Ovary (tissue), 3 donors: ENCODE measurements at regions not wholly inside any gene's neighbourhood (a gene's known extent, or its start where the extent isn't known, plus 50 kb on each side); places are given as distances from the start of the nearest gene placed in this dataset.

ENCODE experiments used
- EP300 ChIP-seq: sonication (generic); formaldehyde crosslinking; IDR thresholded peaks from one replicate; pipeline ENCODE4 v1.6.1; 2017; ENCODE audit warnings: antibody characterized with exemption
- POLR2A ChIP-seq: fragments of 450-650 bp; IDR thresholded peaks from one replicate; pipeline ENCODE4 v1.6.1; 2017; ENCODE audit warnings: antibody characterized with exemption, mild to moderate bottlenecking, moderate library complexity
- TF ChIP-seq, protein P1 (sequence below), 3 donors: fragments of 450-650 bp in 2 of 3; fragments of 200-600 bp in 1 of 3; IDR thresholded peaks; one replicate each; pipeline versions ENCODE4 v1.5.1 to v1.8.0; 2016 to 2022; ENCODE audit warnings: antibody characterized with exemption in 3 of 3, mild to moderate bottlenecking in 1 of 3
- donor health status: DM: no; HTN: no; CAD: no.

DNA sequence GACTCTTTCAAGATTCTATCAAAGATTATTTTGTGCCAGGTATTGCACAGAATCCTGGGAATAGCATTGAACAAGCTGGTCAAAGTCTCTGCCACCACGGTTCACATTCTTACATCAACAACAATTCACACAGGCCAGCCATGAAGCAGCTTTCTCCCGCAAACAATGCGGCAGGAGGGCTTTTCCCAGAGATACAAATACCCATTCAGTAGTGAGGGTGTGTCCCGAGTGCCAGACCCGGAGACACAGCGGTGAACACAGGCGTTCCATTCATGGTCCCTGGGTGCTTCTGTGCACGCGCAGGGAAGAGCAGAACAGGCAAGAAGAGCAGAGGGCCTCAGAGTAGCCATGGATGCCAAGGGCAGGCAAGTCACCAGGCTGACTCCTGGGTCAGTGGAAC is 83.3 kb upstream of the PDE10A start:
- TF ChIP-seq POLR2A, result no peak
- TF ChIP-seq, protein P1, sequence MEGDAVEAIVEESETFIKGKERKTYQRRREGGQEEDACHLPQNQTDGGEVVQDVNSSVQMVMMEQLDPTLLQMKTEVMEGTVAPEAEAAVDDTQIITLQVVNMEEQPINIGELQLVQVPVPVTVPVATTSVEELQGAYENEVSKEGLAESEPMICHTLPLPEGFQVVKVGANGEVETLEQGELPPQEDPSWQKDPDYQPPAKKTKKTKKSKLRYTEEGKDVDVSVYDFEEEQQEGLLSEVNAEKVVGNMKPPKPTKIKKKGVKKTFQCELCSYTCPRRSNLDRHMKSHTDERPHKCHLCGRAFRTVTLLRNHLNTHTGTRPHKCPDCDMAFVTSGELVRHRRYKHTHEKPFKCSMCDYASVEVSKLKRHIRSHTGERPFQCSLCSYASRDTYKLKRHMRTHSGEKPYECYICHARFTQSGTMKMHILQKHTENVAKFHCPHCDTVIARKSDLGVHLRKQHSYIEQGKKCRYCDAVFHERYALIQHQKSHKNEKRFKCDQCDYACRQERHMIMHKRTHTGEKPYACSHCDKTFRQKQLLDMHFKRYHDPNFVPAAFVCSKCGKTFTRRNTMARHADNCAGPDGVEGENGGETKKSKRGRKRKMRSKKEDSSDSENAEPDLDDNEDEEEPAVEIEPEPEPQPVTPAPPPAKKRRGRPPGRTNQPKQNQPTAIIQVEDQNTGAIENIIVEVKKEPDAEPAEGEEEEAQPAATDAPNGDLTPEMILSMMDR (IDR thresholded peaks at IDR 0.05), result no peak
- no peak for TF ChIP-seq EP300
